Cardiac fibroblast (primary cell): ENCODE measurements at regions not wholly inside any gene's neighbourhood (a gene's known extent, or its start where the extent isn't known, plus 50 kb on each side); places are given as distances from the start of the nearest gene placed in this dataset.
A peak's percentile ranks its signal among the peaks of the same experiment; 100 is the strongest.

Source experiments
- DNase-seq, 2 donors: peaks; one replicate each; pipeline versions ENCODE4 v3.0.0 to v3.0.0-alpha.2; 2010; ENCODE audit warnings: low read depth in 2 of 2
- H3K4me3 ChIP-seq, 2 donors: replicated peaks in 1 of 2; 1 replicate in 1 of 2; 2 replicates in 1 of 2; pipeline ENCODE4 v1.5.1; 2011; ENCODE audit warnings: low read depth in 2 of 2, low read length in 2 of 2, mild to moderate bottlenecking in 2 of 2, moderate library complexity in 1 of 2
- CTCF ChIP-seq: IDR thresholded peaks from one replicate; pipeline ENCODE4 v1.5.1; 2011; ENCODE audit warnings: low read depth, mild to moderate bottlenecking, low read length, inconsistent platforms

- no peak for TF ChIP-seq CTCF
- peak; percentile 48 to 61 for DNase-seq
- H3K4me3 ChIP-seq = no peak overlapping the region
These were observed 49.8 kb upstream of the SCAF4 start for GRCh38 chr21:31781737-31782136.
